Esophagus squamous epithelium (tissue), 4 donors: ENCODE measurements at regions not wholly inside any gene's neighbourhood (a gene's known extent, or its start where the extent isn't known, plus 50 kb on each side); places are given as distances from the start of the nearest gene placed in this dataset.

Experiments used
- CTCF ChIP-seq, 6 experiments: fragments of 450-650 bp in 4 of 6; fragments of 200-600 bp in 2 of 6; sonication (generic) in 2 of 6; IDR thresholded peaks; one replicate each; pipeline ENCODE4 v1.5.1; 2016 to 2019; ENCODE audit warnings: antibody characterized with exemption in 6 of 6, mild to moderate bottlenecking in 4 of 6, moderate library complexity in 4 of 6
- POLR2A ChIP-seq, 4 donors: fragments of 450-650 bp; IDR thresholded peaks; one replicate each; pipeline ENCODE4 v1.6.1; 2017; ENCODE audit warnings: antibody characterized with exemption in 4 of 4, mild to moderate bottlenecking in 4 of 4, moderate library complexity in 3 of 4

GRCh38 chr2:211181626-211182025 is 625.2 kb downstream of the CPS1 start:
- TF ChIP-seq POLR2A (IDR thresholded peaks at IDR 0.05) (no peak), CTCF (IDR thresholded peaks at IDR 0.05) (no peak)
